Panc1 (cell line): ENCODE measurements at regions not wholly inside any gene's neighbourhood (a gene's known extent, or its start where the extent isn't known, plus 50 kb on each side); places are given as distances from the start of the nearest gene placed in this dataset.

Experiments
- ATAC-seq: fragments of 200-7000 bp; cut with Tn5 transposase; 2 replicates; pipeline ENCODE4 v1.9.1; 2020; ENCODE audit warnings: mild to moderate bottlenecking, moderate library complexity
- BruUV-seq: library from RNA; stranded (reverse); fragments of 400-500 nt; replicated peaks from 2 replicates; lab custom pipeline; 2021; lab: Mats Ljungman, UMichigan
- CTCF ChIA-PET: fragments of 300-600 bp; sonication (Branson Sonifier 250); formaldehyde crosslinking; loops from one replicate; lab custom pipeline; 2022; ENCODE audit warnings: antibody characterized with exemption; lab: Charles Lee
- POLR2A ChIA-PET: fragments of 300-600 bp; sonication (Branson Sonifier 250); formaldehyde crosslinking; loops from one replicate; lab custom pipeline; 2022; ENCODE audit warnings: antibody characterized with exemption; lab: Charles Lee
- DNase-seq: peaks from one replicate; pipeline ENCODE4 v3.0.0-alpha.2; 2010; ENCODE audit warnings: low read depth, low spot score
- H3K27ac ChIP-seq: 2 replicates; pipeline ENCODE4 v1.5.1; 2011; ENCODE audit warnings: mild to moderate bottlenecking, low read length, inconsistent platforms
- H3K27me3 ChIP-seq: fragments of 200-500 bp; sonication (Bioruptor generic); 2 replicates; pipeline ENCODE4 v1.6.0; 2014; ENCODE audit warnings: low read length, inconsistent platforms; ENCODE audit not compliant: control insufficient read depth, insufficient read depth
- H3K36me3 ChIP-seq: fragments of 200-500 bp; sonication (Bioruptor generic); 2 replicates; pipeline ENCODE4 v1.5.1; 2014; ENCODE audit warnings: inconsistent platforms, mild to moderate bottlenecking, low read length, moderate library complexity; ENCODE audit not compliant: control insufficient read depth, insufficient read depth
- H3K4me1 ChIP-seq: 2 replicates; pipeline ENCODE4 v1.5.1; 2011; ENCODE audit warnings: inconsistent platforms, mild to moderate bottlenecking, low read length, moderate library complexity; ENCODE audit not compliant: control insufficient read depth, insufficient read depth
- H3K4me3 ChIP-seq, 2 experiments: 2 replicates each; pipeline ENCODE4 v1.5.1; 2011 to 2012; ENCODE audit warnings: low read depth in 2 of 2, low read length in 2 of 2, mild to moderate bottlenecking in 2 of 2, inconsistent platforms in 1 of 2, moderate library complexity in 1 of 2
- H3K9me3 ChIP-seq: fragments of 200-500 bp; sonication (Bioruptor generic); 2 replicates; pipeline ENCODE4 v1.5.1; 2014; ENCODE audit warnings: low read depth, mild to moderate bottlenecking, inconsistent platforms, low read length, moderate library complexity; ENCODE audit not compliant: control insufficient read depth, insufficient read depth
- CTCF ChIP-seq: fragments of 450-650 bp; IDR thresholded peaks from 2 replicates; pipeline ENCODE4 v1.5.1; 2017; ENCODE audit warnings: mild to moderate bottlenecking
- POLR2AphosphoS5 ChIP-seq: IDR thresholded peaks from 2 replicates; pipeline ENCODE4 v1.6.1; 2012; ENCODE audit warnings: mild to moderate bottlenecking, low read depth, low read length, moderate library complexity
- SIN3A ChIP-seq: IDR thresholded peaks from 2 replicates; pipeline ENCODE4 v1.6.1; 2012; ENCODE audit warnings: low read depth, mild to moderate bottlenecking, low read length, moderate library complexity, borderline replicate concordance; ENCODE audit not compliant: insufficient read depth
- TCF7L2 ChIP-seq: IDR thresholded peaks from 2 replicates; pipeline ENCODE4 v1.6.1; 2011; ENCODE audit warnings: mild to moderate bottlenecking, low read depth, low read length, inconsistent platforms
- in situ Hi-C: cut with HindIII; loops from 2 replicates; pipeline ENCODE4 v1.10.0; 2016; ENCODE audit warnings: low sequenced_read_pairs, low pct_unique_long_range_greater_than_20kb
- intact Hi-C: fragments of 100-400 bp; cut with micrococcal nuclease; formaldehyde crosslinking; loops from one replicate; pipeline ENCODE4 v1.10.0; 2022; ENCODE audit not compliant: unreplicated experiment
- TF ChIP-seq, protein P1 (sequence below), 2 experiments: IDR thresholded peaks; 2 replicates each; pipeline ENCODE4 v1.6.1; 2011 to 2012; ENCODE audit warnings: low read depth in 2 of 2, control low read depth in 1 of 2, low read length in 1 of 2, mild to moderate bottlenecking in 1 of 2, moderate library complexity in 1 of 2; ENCODE audit not compliant: insufficient read depth in 1 of 2

DNA sequence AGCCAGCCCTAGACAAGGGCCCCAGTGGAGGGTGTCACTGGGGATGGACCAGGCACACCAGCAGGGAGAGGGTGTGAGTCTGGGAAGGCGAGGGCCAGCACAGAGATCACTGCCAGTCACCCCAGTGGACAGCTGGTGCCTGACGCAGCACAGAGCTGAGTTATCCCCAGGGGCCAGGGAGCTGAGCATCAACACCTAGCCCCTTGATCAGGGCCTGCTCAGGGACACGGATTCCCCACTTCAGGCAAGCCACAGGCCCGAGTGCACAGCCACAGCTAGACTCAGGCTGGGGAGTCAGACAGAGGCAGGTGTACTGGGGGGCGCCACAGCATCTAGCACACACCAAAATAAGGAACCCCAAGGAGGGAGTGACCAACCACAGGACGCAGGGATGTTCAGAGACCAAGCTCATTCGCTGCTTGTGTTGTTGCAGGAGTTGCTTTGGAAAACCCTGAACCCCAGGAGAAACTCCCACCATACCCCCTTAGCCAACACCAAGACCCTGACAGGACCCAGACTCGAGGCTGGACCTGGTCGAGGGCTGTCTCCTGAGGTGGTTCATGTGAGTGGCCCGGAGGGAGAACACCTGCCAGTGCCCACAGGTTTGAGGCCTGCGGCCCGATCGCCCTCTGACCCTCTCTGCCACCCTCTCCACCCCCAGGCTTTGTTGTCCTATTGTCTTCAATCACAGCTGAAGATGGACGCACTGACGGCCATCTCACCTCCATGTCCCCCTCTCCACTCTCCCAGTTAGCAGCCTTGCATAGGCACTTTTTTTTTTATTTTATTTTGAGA lies 146.8 kb downstream of the TPRA1 start:
- no TSS peak for BruUV-seq
- no peaks in the 10 kb centered on the region for H3K36me3 ChIP-seq
- DNase-seq (no peak), ATAC-seq (0 out of 2 replicates have a peak, but pooled peaks have one; percentile 28)
- H3K4me3 ChIP-seq = no peak overlapping the region
- TF ChIP-seq CTCF (no peak), SIN3A (no peak), POLR2AphosphoS5 (no peak), TCF7L2 (no peak)
- TF ChIP-seq, protein P1, sequence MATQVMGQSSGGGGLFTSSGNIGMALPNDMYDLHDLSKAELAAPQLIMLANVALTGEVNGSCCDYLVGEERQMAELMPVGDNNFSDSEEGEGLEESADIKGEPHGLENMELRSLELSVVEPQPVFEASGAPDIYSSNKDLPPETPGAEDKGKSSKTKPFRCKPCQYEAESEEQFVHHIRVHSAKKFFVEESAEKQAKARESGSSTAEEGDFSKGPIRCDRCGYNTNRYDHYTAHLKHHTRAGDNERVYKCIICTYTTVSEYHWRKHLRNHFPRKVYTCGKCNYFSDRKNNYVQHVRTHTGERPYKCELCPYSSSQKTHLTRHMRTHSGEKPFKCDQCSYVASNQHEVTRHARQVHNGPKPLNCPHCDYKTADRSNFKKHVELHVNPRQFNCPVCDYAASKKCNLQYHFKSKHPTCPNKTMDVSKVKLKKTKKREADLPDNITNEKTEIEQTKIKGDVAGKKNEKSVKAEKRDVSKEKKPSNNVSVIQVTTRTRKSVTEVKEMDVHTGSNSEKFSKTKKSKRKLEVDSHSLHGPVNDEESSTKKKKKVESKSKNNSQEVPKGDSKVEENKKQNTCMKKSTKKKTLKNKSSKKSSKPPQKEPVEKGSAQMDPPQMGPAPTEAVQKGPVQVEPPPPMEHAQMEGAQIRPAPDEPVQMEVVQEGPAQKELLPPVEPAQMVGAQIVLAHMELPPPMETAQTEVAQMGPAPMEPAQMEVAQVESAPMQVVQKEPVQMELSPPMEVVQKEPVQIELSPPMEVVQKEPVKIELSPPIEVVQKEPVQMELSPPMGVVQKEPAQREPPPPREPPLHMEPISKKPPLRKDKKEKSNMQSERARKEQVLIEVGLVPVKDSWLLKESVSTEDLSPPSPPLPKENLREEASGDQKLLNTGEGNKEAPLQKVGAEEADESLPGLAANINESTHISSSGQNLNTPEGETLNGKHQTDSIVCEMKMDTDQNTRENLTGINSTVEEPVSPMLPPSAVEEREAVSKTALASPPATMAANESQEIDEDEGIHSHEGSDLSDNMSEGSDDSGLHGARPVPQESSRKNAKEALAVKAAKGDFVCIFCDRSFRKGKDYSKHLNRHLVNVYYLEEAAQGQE (IDR thresholded peaks at IDR 0.05; ENCODE audit: insufficient read depth in 1 of 2, low read depth in 2 of 2, low read length in 1 of 2) = no peak
- no peak overlapping the region for H3K27ac ChIP-seq
- in situ Hi-C loops (no loop called here), intact Hi-C loops (no loop called here)
- H3K9me3 ChIP-seq = no peaks in the 10 kb centered on the region
- no peaks in the 10 kb centered on the region for H3K4me1 ChIP-seq
- ChIA-PET POLR2A (no interaction called here), CTCF (no interaction called here)
- no peaks in the 10 kb centered on the region for H3K27me3 ChIP-seq

- TF ChIP-seq SIN3A = no peak
- no peak for TF ChIP-seq POLR2AphosphoS5
- no peak for TF ChIP-seq CTCF
- TF ChIP-seq, protein P1 (IDR thresholded peaks at IDR 0.05; ENCODE audit: insufficient read depth in 1 of 2, low read depth in 2 of 2, low read length in 1 of 2) = no peak
- no peak for TF ChIP-seq TCF7L2
- DNase-seq (no peak), ATAC-seq (no peak)
- no peaks in the 10 kb centered on the region for H3K4me1 ChIP-seq
- H3K9me3 ChIP-seq = no peaks in the 10 kb centered on the region
- POLR2A ChIA-PET = no interaction called here
- H3K27ac ChIP-seq = no peak overlapping the region
- CTCF ChIA-PET = no interaction called here
- H3K36me3 ChIP-seq = no peaks in the 10 kb centered on the region
- in situ Hi-C loops (no loop called here), intact Hi-C loops (no loop called here)
- no peaks in the 10 kb centered on the region for H3K27me3 ChIP-seq
- H3K4me3 ChIP-seq = no peak overlapping the region
- no TSS peak for BruUV-seq
Measured at GRCh38 chr3:127442506-127442905, 148.0 kb downstream of the TPRA1 start.
